22Rv1 (cell line): ENCODE measurements at regions not wholly inside any gene's neighbourhood (a gene's known extent, or its start where the extent isn't known, plus 50 kb on each side); places are given as distances from the start of the nearest gene placed in this dataset.

Source experiments
- ZFX ChIP-seq: fragments of 450-650 bp; IDR thresholded peaks from 2 replicates; pipeline ENCODE4 v1.6.1; 2017; ENCODE audit warnings: antibody characterized with exemption, borderline replicate concordance
- TF ChIP-seq, protein P1 (sequence below): fragments of 450-650 bp; IDR thresholded peaks from 2 replicates; pipeline ENCODE4 v1.5.1; 2017; ENCODE audit warnings: mild to moderate bottlenecking

DNA sequence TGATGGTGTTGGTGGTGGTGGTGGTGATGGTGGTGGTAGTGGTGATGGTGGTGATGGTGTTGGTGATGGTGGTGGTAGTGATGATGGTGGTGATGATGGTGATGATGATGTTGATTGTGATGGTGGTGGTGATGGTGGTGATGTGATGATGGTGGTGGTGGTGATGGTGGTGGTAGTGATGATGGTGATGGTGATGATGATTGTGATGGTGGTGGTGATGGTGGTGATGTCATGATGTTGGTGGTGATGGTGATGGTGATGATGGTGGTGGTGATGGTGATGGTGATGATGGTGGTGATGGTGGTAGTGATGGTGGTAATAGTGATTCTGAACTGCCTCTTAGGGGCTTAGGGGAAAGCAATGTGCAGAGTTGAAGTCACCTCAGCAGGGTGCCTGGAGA lies 760.7 kb downstream of the GALR1 start:
- TF ChIP-seq, protein P1, sequence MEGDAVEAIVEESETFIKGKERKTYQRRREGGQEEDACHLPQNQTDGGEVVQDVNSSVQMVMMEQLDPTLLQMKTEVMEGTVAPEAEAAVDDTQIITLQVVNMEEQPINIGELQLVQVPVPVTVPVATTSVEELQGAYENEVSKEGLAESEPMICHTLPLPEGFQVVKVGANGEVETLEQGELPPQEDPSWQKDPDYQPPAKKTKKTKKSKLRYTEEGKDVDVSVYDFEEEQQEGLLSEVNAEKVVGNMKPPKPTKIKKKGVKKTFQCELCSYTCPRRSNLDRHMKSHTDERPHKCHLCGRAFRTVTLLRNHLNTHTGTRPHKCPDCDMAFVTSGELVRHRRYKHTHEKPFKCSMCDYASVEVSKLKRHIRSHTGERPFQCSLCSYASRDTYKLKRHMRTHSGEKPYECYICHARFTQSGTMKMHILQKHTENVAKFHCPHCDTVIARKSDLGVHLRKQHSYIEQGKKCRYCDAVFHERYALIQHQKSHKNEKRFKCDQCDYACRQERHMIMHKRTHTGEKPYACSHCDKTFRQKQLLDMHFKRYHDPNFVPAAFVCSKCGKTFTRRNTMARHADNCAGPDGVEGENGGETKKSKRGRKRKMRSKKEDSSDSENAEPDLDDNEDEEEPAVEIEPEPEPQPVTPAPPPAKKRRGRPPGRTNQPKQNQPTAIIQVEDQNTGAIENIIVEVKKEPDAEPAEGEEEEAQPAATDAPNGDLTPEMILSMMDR, result no peak
- TF ChIP-seq ZFX, result no peak
